HepG2 (cell line): ENCODE measurements at regions not wholly inside any gene's neighbourhood (a gene's known extent, or its start where the extent isn't known, plus 50 kb on each side); places are given as distances from the start of the nearest gene placed in this dataset.

Experiments
- HNF1A ChIP-seq, 2 experiments: sonication (generic) in 1 of 2; formaldehyde crosslinking in 1 of 2; IDR thresholded peaks; 2 replicates each; pipeline versions ENCODE4 v1.4.0 to v1.6.1; 2016 to 2020; ENCODE audit warnings: borderline replicate concordance in 1 of 2, low read depth in 1 of 2, mild to moderate bottlenecking in 1 of 2, missing genetic modification reagents in 1 of 2
- PRDM15 ChIP-seq: sonication (generic); formaldehyde crosslinking; IDR thresholded peaks from 2 replicates; pipeline ENCODE4 v1.4.0; 2020; ENCODE audit warnings: missing genetic modification reagents
- ZNF136 ChIP-seq: sonication (generic); formaldehyde crosslinking; IDR thresholded peaks from 2 replicates; pipeline ENCODE4 v1.8.1; 2022; ENCODE audit warnings: low read depth, mild to moderate bottlenecking, moderate library complexity, missing genetic modification reagents
- ZNF138 ChIP-seq: sonication (generic); formaldehyde crosslinking; IDR thresholded peaks from 2 replicates; pipeline ENCODE4 v1.5.0; 2020; ENCODE audit warnings: mild to moderate bottlenecking, low read depth, missing genetic modification reagents

GRCh38 chr2:181780657-181781056 is 100.3 kb upstream of the NEUROD1 start (continued):
- peak; percentile 22; the same call in 1 of the 2 replicates for TF ChIP-seq HNF1A (IDR thresholded peaks at IDR 0.05; ENCODE audit: low read depth)
- TF ChIP-seq HNF1A (CRISPR knock-in tag; IDR thresholded peaks at IDR 0.05; ENCODE audit: borderline replicate concordance) = no peak
- no peak for TF ChIP-seq ZNF136 (CRISPR knock-in tag)
- no peak for TF ChIP-seq PRDM15 (CRISPR knock-in tag)
- TF ChIP-seq ZNF138 (CRISPR knock-in tag) = no peak
